B cell (primary cell): ENCODE measurements at regions not wholly inside any gene's neighbourhood (a gene's known extent, or its start where the extent isn't known, plus 50 kb on each side); places are given as distances from the start of the nearest gene placed in this dataset.

ENCODE experiments used
- ATAC-seq: fragments of 200-7000 bp; cut with Tn5 transposase; one replicate; pipeline ENCODE4 v1.10.0; 2021; ENCODE audit warnings: low read depth, mild to moderate bottlenecking, moderate number of reproducible peaks, moderate library complexity
- CTCF ChIA-PET: fragments of 350-600 bp; sonication (Branson Sonifier 250); formaldehyde crosslinking; loops from one replicate; lab custom pipeline; 2021; ENCODE audit warnings: antibody characterized with exemption, inconsistent platforms; lab: Charles Lee
- POLR2A ChIA-PET: fragments of 350-600 bp; sonication (Branson Sonifier 250); formaldehyde crosslinking; loops from one replicate; lab custom pipeline; 2021; ENCODE audit warnings: antibody characterized with exemption; lab: Charles Lee
- DNase-seq: peaks from one replicate; pipeline ENCODE4 v3.0.0; 2013
- H2AFZ ChIP-seq: 2 replicates; pipeline ENCODE4 v1.6.1; 2012; ENCODE audit warnings: mild to moderate bottlenecking, low read depth, low read length; ENCODE audit not compliant: insufficient read depth, poor library complexity, severe bottlenecking
- H3K27ac ChIP-seq, 2 donors: 1 replicate in 1 of 2; 2 replicates in 1 of 2; pipeline ENCODE4 v1.5.1; 2012 to 2013; ENCODE audit warnings: low read length in 2 of 2, mild to moderate bottlenecking in 2 of 2, moderate library complexity in 1 of 2
- H3K27me3 ChIP-seq, 4 experiments: fragments of 200-600 bp in 1 of 4; sonication (generic) in 1 of 4; replicated peaks in 1 of 4; 1 replicate in 2 of 4; 2 replicates in 2 of 4; pipeline versions ENCODE4 v1.6.1 to v1.7.0; 2013 to 2016; ENCODE audit warnings: low read length in 3 of 4, mild to moderate bottlenecking in 2 of 4, mixed read lengths in 1 of 4, moderate library complexity in 1 of 4; ENCODE audit not compliant: insufficient read depth in 4 of 4, control insufficient read depth in 3 of 4; ENCODE audit errors: control extremely low read depth in 1 of 4
- H3K36me3 ChIP-seq, 2 experiments: replicated peaks in 1 of 2; 1 replicate in 1 of 2; 2 replicates in 1 of 2; pipeline versions ENCODE4 v1.6.1 to v1.7.1; 2013; ENCODE audit warnings: low read length in 1 of 2; ENCODE audit not compliant: insufficient read depth in 2 of 2, control insufficient read depth in 1 of 2; ENCODE audit errors: control extremely low read depth in 1 of 2, extremely low read depth in 1 of 2
- H3K4me1 ChIP-seq, 2 donors: fragments of 200-600 bp in 1 of 2; sonication (generic) in 1 of 2; 1 replicate in 1 of 2; 2 replicates in 1 of 2; pipeline versions ENCODE4 v1.5.1 to v1.6.1; 2013 to 2017; ENCODE audit warnings: low read length in 2 of 2; ENCODE audit not compliant: control insufficient read depth in 2 of 2, insufficient read depth in 2 of 2
- H3K4me2 ChIP-seq: replicated peaks from 2 replicates; pipeline ENCODE3; 2012; ENCODE audit warnings: mild to moderate bottlenecking, low read depth, low read length; ENCODE audit not compliant: poor library complexity, severe bottlenecking
- H3K4me3 ChIP-seq, 5 experiments: fragments of 200-600 bp in 1 of 5; sonication (generic) in 1 of 5; 1 replicate in 3 of 5; 2 replicates in 2 of 5; pipeline versions ENCODE4 v1.5.1 to v1.7.0; 2011 to 2016; ENCODE audit warnings: low read length in 4 of 5, mild to moderate bottlenecking in 4 of 5, low read depth in 2 of 5, control low read depth in 1 of 5, moderate library complexity in 1 of 5; ENCODE audit not compliant: insufficient read depth in 1 of 5; ENCODE audit errors: control extremely low read depth in 1 of 5, extremely low read depth in 1 of 5
- H3K79me2 ChIP-seq: fragments of 200-600 bp; sonication (generic); one replicate; pipeline ENCODE4 v1.6.0; 2016; ENCODE audit warnings: low read length; ENCODE audit not compliant: control insufficient read depth, insufficient read depth
- H3K9ac ChIP-seq: fragments of 200-600 bp; sonication (generic); 2 replicates; pipeline ENCODE4 v1.6.1; 2017; ENCODE audit warnings: mild to moderate bottlenecking, low read length, moderate library complexity
- H3K9me3 ChIP-seq, 3 donors: one replicate each; pipeline versions ENCODE4 v1.6.1 to v1.7.1; 2013; ENCODE audit warnings: low read length in 2 of 3; ENCODE audit not compliant: control insufficient read depth in 2 of 3, insufficient read depth in 1 of 3; ENCODE audit errors: control extremely low read depth in 1 of 3
- H4K20me1 ChIP-seq: 2 replicates; pipeline ENCODE4 v1.6.0; 2012; ENCODE audit warnings: mild to moderate bottlenecking, low read length; ENCODE audit not compliant: insufficient read depth, control insufficient read depth, poor library complexity, severe bottlenecking
- H3K27ac Mint-ChIP-seq: one replicate; pipeline ENCODE4 v1.8.0; 2021; ENCODE audit warnings: mixed read lengths
- H3K27me3 Mint-ChIP-seq: one replicate; pipeline ENCODE4 v1.8.0; 2021; ENCODE audit warnings: mixed read lengths
- H3K4me1 Mint-ChIP-seq: one replicate; pipeline ENCODE4 v1.8.0; 2021; ENCODE audit warnings: mixed read lengths
- H3K4me3 Mint-ChIP-seq: one replicate; pipeline ENCODE4 v1.8.0; 2021; ENCODE audit warnings: mixed read lengths
- H3K9me3 Mint-ChIP-seq: one replicate; pipeline ENCODE4 v1.8.0; 2022; ENCODE audit warnings: mixed read lengths; ENCODE audit not compliant: insufficient read depth
- CTCF ChIP-seq: fragments of 200-600 bp; IDR thresholded peaks from one replicate; pipeline ENCODE4 v1.8.0; 2022; ENCODE audit warnings: antibody characterized with exemption, mild to moderate bottlenecking
- EZH2 ChIP-seq: IDR thresholded peaks from 2 replicates; pipeline ENCODE4 v1.6.1; 2012; ENCODE audit warnings: borderline replicate concordance, low read depth, mild to moderate bottlenecking, moderate library complexity, low read length; ENCODE audit not compliant: insufficient read depth, poor library complexity, severe bottlenecking
- WGBS: methylation state at CpG from one replicate; pipeline ENCODE4 v1.1.5; 2013; ENCODE audit warnings: missing lambda C conversion rate; ENCODE audit not compliant: insufficient coverage; 5-methylcytosine and 5-hydroxymethylcytosine counted together
- intact Hi-C: fragments of 100-400 bp; cut with micrococcal nuclease; formaldehyde crosslinking; loops from one replicate; pipeline ENCODE4 v1.10.0; 2022

DNA sequence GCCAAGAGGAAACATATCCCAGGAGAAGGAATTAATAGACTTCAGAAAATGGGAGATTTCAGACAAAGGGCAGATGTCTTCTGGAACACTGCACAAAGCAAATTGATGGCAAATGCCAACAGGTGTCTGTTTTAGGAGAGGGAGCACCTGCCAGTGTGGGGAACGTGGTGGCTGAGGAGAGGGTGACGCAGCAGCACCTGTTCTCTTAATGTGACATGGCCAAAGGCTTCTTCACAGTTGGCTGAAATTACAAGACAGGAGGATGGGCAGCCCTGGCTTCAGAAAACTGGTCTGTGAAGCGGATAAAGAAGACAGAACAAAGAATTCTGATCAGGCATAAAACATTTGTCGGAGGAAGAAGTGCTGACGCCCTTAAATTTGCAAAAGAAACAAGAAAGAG, 178.7 kb upstream of the RUNX1 start:
- H3K36me3 ChIP-seq: no peaks in the 10 kb centered on the region
- CTCF ChIA-PET: interaction anchor here (1.2 to 1.6 kb wide), 2 partner anchors 176 to 338 kb away, joined by 5 to 8 read pairs; no protein-coding TSS in a partner anchor
- DNase-seq (peak; percentile 73), ATAC-seq (peak; percentile 67)
- peak overlapping the region; percentile 5 to 68 for H3K27ac ChIP-seq
- H3K79me2 ChIP-seq: no peaks in the 10 kb centered on the region
- Mint-ChIP-seq H3K27me3 (peaks cover 17% of the 10 kb centered on the region), H3K4me1 (peaks cover 22% of the 10 kb centered on the region), H3K27ac (peak overlapping the region; percentile 78), H3K4me3 (peak overlapping the region; percentile 72), H3K9me3 (no peaks in the 10 kb centered on the region)
- H3K27me3 ChIP-seq: peaks cover 0 to 2% (median 0%) of the 10 kb centered on the region in 4 experiments
- intact Hi-C loops: loop anchor here (1.0 to 5.0 kb wide), 5 partner anchors 17 to 360 kb away; no protein-coding TSS in a partner anchor
- POLR2A ChIA-PET: no interaction called here
- 0% methylated on average over 5 of the region's 5 CpGs for WGBS
- H2AFZ ChIP-seq: no peak overlapping the region
- H3K4me3 ChIP-seq: peak overlapping the region in 3 of 5 experiments; percentile 4 to 12 (median 8)
- TF ChIP-seq EZH2 (no peak), CTCF (no peak)
- peak overlapping the region; percentile 11 for H3K9ac ChIP-seq
- no peaks in the 10 kb centered on the region for H4K20me1 ChIP-seq
- H3K4me2 ChIP-seq: peak overlapping the region; percentile 60
- no peaks in the 10 kb centered on the region for H3K9me3 ChIP-seq
- peaks cover 20% of the 10 kb centered on the region in 2 donors for H3K4me1 ChIP-seq

DNA sequence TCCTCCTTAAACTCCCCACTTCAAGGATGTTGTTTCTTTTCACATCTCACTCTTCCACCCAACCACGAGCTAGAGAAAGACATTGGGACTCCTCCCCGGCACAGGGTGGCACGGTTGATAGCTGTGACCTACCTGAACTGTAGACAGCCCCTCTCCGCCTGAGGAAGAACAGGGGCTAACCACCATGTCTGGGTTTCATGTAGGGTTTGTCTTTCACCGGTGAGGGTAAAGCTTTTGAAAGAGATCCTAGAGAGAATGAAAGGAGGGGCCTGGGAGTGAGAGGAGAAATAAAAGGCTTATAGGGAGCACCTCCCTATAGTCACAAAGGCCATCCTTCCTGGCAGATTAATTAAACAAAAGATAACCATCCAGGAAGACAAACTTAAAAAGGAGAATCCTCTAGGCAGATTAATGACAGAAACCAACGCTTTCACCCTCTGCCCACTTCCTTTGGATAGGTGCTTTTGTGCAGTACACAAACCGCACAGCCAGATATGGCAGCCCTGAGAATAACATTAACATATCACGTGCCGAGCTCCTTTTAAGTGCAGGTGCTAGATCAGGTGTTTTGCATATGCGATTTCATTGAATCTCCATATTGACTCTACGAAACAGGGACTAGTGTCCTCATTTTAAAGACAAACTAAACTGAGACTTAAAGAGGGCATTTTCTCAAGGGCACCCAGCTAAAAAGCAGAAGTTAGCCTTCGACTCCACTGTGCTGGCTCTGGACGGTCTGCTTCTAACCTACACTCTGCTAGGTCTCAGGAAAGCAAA, 178.1 kb upstream of the RUNX1 start:
- Histone ChIP-seq H3K79me2 (no peaks in the 10 kb centered on the region), H3K36me3 (no peaks in the 10 kb centered on the region), H4K20me1 (no peaks in the 10 kb centered on the region), H3K4me3 (peak overlapping the region in 1 of 5 experiments; percentile 4), H2AFZ (no peak overlapping the region), H3K27ac (peak overlapping the region; percentile 5 to 68), H3K9ac (peak overlapping the region; percentile 11), H3K4me2 (peak overlapping the region; percentile 60), H3K9me3 (no peaks in the 10 kb centered on the region), H3K27me3 (no peaks in the 10 kb centered on the region), H3K4me1 (peaks cover 26% of the 10 kb centered on the region in 2 donors)
- no peaks in the 10 kb centered on the region for H3K9me3 Mint-ChIP-seq
- ChIA-PET POLR2A (interaction anchor here (0.7 to 1.2 kb wide), 2 partner anchors 22 to 180 kb away, joined by 4 to 5 read pairs; no protein-coding TSS in a partner anchor), CTCF (interaction anchor here (0.7 to 1.6 kb wide), 3 partner anchors 176 to 339 kb away, joined by 3 to 8 read pairs (median 5); no protein-coding TSS in a partner anchor)
- peaks cover 12% of the 10 kb centered on the region for H3K27me3 Mint-ChIP-seq
- DNase-seq (peak; percentile 80), ATAC-seq (peak; percentile 84)
- H3K4me3 Mint-ChIP-seq: peak overlapping the region; percentile 72
- peaks cover 29% of the 10 kb centered on the region for H3K4me1 Mint-ChIP-seq
- no peak for TF ChIP-seq EZH2
- H3K27ac Mint-ChIP-seq: peak overlapping the region; percentile 78
- intact Hi-C loops: loop anchor here (1.0 to 5.0 kb wide), 5 partner anchors 16 to 360 kb away; no protein-coding TSS in a partner anchor
- 22% methylated on average over 10 of the region's 13 CpGs for WGBS
